HEK293 (cell line): ENCODE measurements at regions not wholly inside any gene's neighbourhood (a gene's known extent, or its start where the extent isn't known, plus 50 kb on each side); places are given as distances from the start of the nearest gene placed in this dataset.

Experiments
- CTCF ChIA-PET: fragments of 350-600 bp; formaldehyde crosslinking; extraction: SDS; loops from one replicate; lab custom pipeline; 2021; ENCODE audit warnings: antibody characterized with exemption; lab: Yijun Ruan, JAX
- POLR2A ChIA-PET: fragments of 300-600 bp; formaldehyde crosslinking; extraction: SDS; loops from one replicate; lab custom pipeline; 2020; ENCODE audit warnings: antibody characterized with exemption, inconsistent platforms; lab: Yijun Ruan, JAX
- H3K27ac ChIP-seq: fragments of 200-500 bp; sonication (Bioruptor generic); 2 replicates; pipeline ENCODE4 v1.5.1; 2014; ENCODE audit warnings: low read depth, low read length, control low read depth, inconsistent platforms; ENCODE audit errors: extremely low read depth
- H3K36me3 ChIP-seq, 2 experiments: fragments of 200-500 bp in 1 of 2; sonication (Bioruptor generic) in 1 of 2; 1 replicate in 1 of 2; 2 replicates in 1 of 2; pipeline ENCODE4 v1.5.1; 2014 to 2017; ENCODE audit warnings: inconsistent platforms in 2 of 2, low read length in 2 of 2; ENCODE audit not compliant: control insufficient read depth in 2 of 2, insufficient read depth in 1 of 2
- H3K4me1 ChIP-seq: fragments of 200-500 bp; sonication (Bioruptor generic); 2 replicates; pipeline ENCODE4 v1.5.1; 2014; ENCODE audit warnings: mild to moderate bottlenecking, low read length, inconsistent platforms; ENCODE audit not compliant: control insufficient read depth, insufficient read depth
- H3K4me3 ChIP-seq: 2 replicates; pipeline ENCODE4 v1.5.1; 2011; ENCODE audit warnings: low read depth, mild to moderate bottlenecking, control low read depth, low read length, moderate library complexity
- H3K9me3 ChIP-seq: fragments of 200-500 bp; sonication (Bioruptor generic); 2 replicates; pipeline ENCODE4 v1.5.1; 2014; ENCODE audit warnings: low read depth, low read length, inconsistent platforms; ENCODE audit not compliant: control insufficient read depth, insufficient read depth
- GLIS2 ChIP-seq: fragments of 450-650 bp; formaldehyde crosslinking; IDR thresholded peaks from 2 replicates; pipeline ENCODE4 v1.5.1; 2016; ENCODE audit warnings: missing biosample characterization, missing genetic modification characterization
- HOXA7 ChIP-seq: sonication (generic); formaldehyde crosslinking; IDR thresholded peaks from 2 replicates; pipeline ENCODE4 v1.8.1; 2022; ENCODE audit warnings: missing genetic modification reagents, borderline replicate concordance
- MYNN ChIP-seq: fragments of 450-650 bp; formaldehyde crosslinking; IDR thresholded peaks from 2 replicates; pipeline ENCODE4 v1.5.1; 2016; ENCODE audit warnings: missing biosample characterization, missing genetic modification characterization, borderline replicate concordance
- OSR2 ChIP-seq: fragments of 450-650 bp; formaldehyde crosslinking; IDR thresholded peaks from 2 replicates; pipeline ENCODE4 v1.5.1; 2016; ENCODE audit warnings: missing biosample characterization, missing genetic modification characterization
- PRDM1 ChIP-seq: fragments of 450-650 bp; formaldehyde crosslinking; IDR thresholded peaks from 2 replicates; pipeline ENCODE4; 2016; ENCODE audit warnings: missing biosample characterization, missing genetic modification characterization
- SCRT1 ChIP-seq: fragments of 450-650 bp; formaldehyde crosslinking; IDR thresholded peaks from 2 replicates; pipeline ENCODE4 v1.5.1; 2016; ENCODE audit warnings: missing biosample characterization, missing genetic modification characterization, borderline replicate concordance
- SCRT2 ChIP-seq: fragments of 450-650 bp; formaldehyde crosslinking; IDR thresholded peaks from 2 replicates; pipeline ENCODE4 v1.5.1; 2016; ENCODE audit warnings: missing biosample characterization, missing genetic modification characterization
- WT1 ChIP-seq: fragments of 450-650 bp; formaldehyde crosslinking; IDR thresholded peaks from 2 replicates; pipeline ENCODE4 v1.5.1; 2016; ENCODE audit warnings: missing biosample characterization, missing genetic modification characterization
- ZBTB17 ChIP-seq: fragments of 450-650 bp; formaldehyde crosslinking; IDR thresholded peaks from 2 replicates; pipeline ENCODE4 v1.5.1; 2016; ENCODE audit warnings: missing biosample characterization, missing genetic modification characterization
- ZEB2 ChIP-seq: fragments of 450-650 bp; formaldehyde crosslinking; IDR thresholded peaks from 2 replicates; pipeline ENCODE4 v1.5.1; 2016; ENCODE audit warnings: missing biosample characterization, missing genetic modification characterization
- ZNF2 ChIP-seq: fragments of 450-650 bp; formaldehyde crosslinking; IDR thresholded peaks from 2 replicates; pipeline ENCODE4 v1.5.1; 2016; ENCODE audit warnings: missing biosample characterization, missing genetic modification characterization
- ZNF324 ChIP-seq: fragments of 450-650 bp; formaldehyde crosslinking; IDR thresholded peaks from 2 replicates; pipeline ENCODE4 v1.5.1; 2016; ENCODE audit warnings: missing biosample characterization, missing genetic modification characterization
- ZNF335 ChIP-seq: fragments of 450-650 bp; formaldehyde crosslinking; conservative IDR thresholded peaks from 2 replicates; pipeline ENCODE4 v1.5.1; 2016; ENCODE audit warnings: missing biosample characterization, missing genetic modification characterization
- ZNF366 ChIP-seq: fragments of 450-650 bp; formaldehyde crosslinking; conservative IDR thresholded peaks from 2 replicates; pipeline ENCODE4 v1.5.1; 2016; ENCODE audit warnings: missing biosample characterization, missing genetic modification characterization
- ZNF391 ChIP-seq: fragments of 450-650 bp; formaldehyde crosslinking; IDR thresholded peaks from 2 replicates; pipeline ENCODE4 v1.5.1; 2016; ENCODE audit warnings: low read depth, missing biosample characterization, missing genetic modification characterization, borderline replicate concordance
- ZNF423 ChIP-seq: fragments of 450-650 bp; formaldehyde crosslinking; IDR thresholded peaks from 2 replicates; pipeline ENCODE4 v1.5.1; 2016; ENCODE audit warnings: missing biosample characterization, missing genetic modification characterization
- ZNF549 ChIP-seq: fragments of 450-650 bp; IDR thresholded peaks from 2 replicates; pipeline ENCODE4 v1.5.1; 2018; ENCODE audit warnings: missing biosample characterization, missing genetic modification characterization, mild to moderate bottlenecking, inconsistent platforms, moderate library complexity
- ZNF600 ChIP-seq: fragments of 450-650 bp; formaldehyde crosslinking; IDR thresholded peaks from 2 replicates; pipeline ENCODE4 v1.5.1; 2016; ENCODE audit warnings: missing biosample characterization, missing genetic modification characterization
- ZNF701 ChIP-seq: fragments of 450-650 bp; formaldehyde crosslinking; IDR thresholded peaks from 2 replicates; pipeline ENCODE4 v1.5.1; 2016; ENCODE audit warnings: missing biosample characterization, missing genetic modification characterization
- ZSCAN23 ChIP-seq: fragments of 450-650 bp; formaldehyde crosslinking; IDR thresholded peaks from 2 replicates; pipeline ENCODE4 v1.5.1; 2016; ENCODE audit warnings: missing biosample characterization, missing genetic modification characterization
- TF ChIP-seq, protein P1 (sequence below): fragments of 450-650 bp; formaldehyde crosslinking; IDR thresholded peaks from 2 replicates; pipeline ENCODE4 v1.5.1; 2016; ENCODE audit warnings: missing biosample characterization, missing genetic modification characterization
- TF ChIP-seq, protein P2 (sequence below): fragments of 450-650 bp; formaldehyde crosslinking; IDR thresholded peaks from 2 replicates; pipeline ENCODE4 v1.5.1; 2016; ENCODE audit warnings: missing biosample characterization, missing genetic modification characterization
- TF ChIP-seq, protein P3 (sequence below): fragments of 450-650 bp; formaldehyde crosslinking; IDR thresholded peaks from 2 replicates; pipeline ENCODE4 v1.5.1; 2016; ENCODE audit warnings: missing biosample characterization, missing genetic modification characterization
- TF ChIP-seq, protein P4 (sequence below): fragments of 450-650 bp; formaldehyde crosslinking; IDR thresholded peaks from 2 replicates; pipeline ENCODE4 v1.5.1; 2017; ENCODE audit warnings: missing biosample characterization, missing genetic modification characterization
- TF ChIP-seq, protein P5 (sequence below): fragments of 450-650 bp; formaldehyde crosslinking; IDR thresholded peaks from 2 replicates; pipeline ENCODE4 v1.5.1; 2016; ENCODE audit warnings: missing biosample characterization, missing genetic modification characterization

DNA sequence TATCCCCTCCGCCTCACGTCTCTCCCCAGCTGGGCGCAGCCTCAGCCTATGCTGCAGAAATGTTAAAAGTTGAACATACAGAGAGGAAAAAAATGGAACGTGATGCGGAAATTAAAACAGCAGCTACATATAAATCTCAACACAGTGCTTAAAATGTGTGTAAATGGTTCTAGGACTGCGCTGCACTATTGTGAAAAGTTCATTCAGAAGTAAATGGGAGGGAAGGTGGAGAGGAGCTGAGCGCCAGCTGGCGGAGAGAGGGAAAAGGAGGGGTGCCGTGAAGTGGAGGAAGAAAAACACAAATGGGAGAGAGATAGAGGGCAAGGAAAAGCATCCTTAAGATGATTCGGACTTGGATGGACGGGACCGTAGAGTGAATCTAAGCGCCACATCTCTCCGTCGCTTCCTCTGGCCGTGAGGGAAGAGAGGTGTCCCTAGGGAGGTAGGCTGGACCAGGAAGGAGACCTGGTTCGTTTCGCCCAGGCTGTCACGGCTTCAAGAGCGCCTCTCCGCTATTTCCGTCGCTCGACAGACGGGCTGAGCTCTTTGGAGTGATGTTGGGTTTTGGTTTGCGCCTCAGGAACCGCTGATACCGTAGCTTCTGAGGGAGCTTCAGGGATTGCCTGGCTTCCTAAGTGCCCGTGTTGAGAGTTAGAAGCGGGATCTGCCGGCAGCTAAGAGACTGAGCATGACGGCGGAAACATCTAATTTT, 113.7 kb downstream of the TRIM27 start (continued):
- no peak for TF ChIP-seq ZNF701 (tag by site-specific recombination)
- peak; percentile 91 for TF ChIP-seq PRDM1
- TF ChIP-seq GLIS2 (tag by site-specific recombination), result no peak
- peak; percentile 98 for TF ChIP-seq ZNF600 (tag by site-specific recombination)
- TF ChIP-seq ZNF366 (tag by site-specific recombination), result peak; percentile 100
- no peak for TF ChIP-seq HOXA7 (CRISPR knock-in tag)
- TF ChIP-seq ZNF391 (tag by site-specific recombination), result peak; percentile 86; the same call in 1 of the 2 replicates
- TF ChIP-seq, protein P1, sequence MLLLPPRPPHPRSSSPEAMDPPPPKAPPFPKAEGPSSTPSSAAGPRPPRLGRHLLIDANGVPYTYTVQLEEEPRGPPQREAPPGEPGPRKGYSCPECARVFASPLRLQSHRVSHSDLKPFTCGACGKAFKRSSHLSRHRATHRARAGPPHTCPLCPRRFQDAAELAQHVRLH (tag by site-specific recombination), result peak; percentile 16; the same call in 1 of the 2 replicates
- TF ChIP-seq, protein P2, sequence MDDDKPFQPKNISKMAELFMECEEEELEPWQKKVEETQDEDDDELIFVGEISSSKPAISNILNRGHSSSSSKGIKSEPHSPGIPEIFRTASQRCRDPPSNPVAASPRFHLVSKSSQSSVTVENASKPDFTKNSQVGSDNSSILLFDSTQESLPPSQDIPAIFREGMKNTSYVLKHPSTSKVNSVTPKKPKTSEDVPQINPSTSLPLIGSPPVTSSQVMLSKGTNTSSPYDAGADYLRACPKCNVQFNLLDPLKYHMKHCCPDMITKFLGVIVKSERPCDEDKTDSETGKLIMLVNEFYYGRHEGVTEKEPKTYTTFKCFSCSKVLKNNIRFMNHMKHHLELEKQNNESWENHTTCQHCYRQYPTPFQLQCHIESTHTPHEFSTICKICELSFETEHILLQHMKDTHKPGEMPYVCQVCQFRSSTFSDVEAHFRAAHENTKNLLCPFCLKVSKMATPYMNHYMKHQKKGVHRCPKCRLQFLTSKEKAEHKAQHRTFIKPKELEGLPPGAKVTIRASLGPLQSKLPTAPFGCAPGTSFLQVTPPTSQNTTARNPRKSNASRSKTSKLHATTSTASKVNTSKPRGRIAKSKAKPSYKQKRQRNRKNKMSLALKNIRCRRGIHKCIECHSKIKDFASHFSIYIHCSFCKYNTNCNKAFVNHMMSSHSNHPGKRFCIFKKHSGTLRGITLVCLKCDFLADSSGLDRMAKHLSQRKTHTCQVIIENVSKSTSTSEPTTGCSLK (tag by site-specific recombination), result no peak
- peak; percentile 67; the same call in 1 of the 2 replicates for TF ChIP-seq ZNF2
- no peak for TF ChIP-seq MYNN (tag by site-specific recombination)
- TF ChIP-seq, protein P3, sequence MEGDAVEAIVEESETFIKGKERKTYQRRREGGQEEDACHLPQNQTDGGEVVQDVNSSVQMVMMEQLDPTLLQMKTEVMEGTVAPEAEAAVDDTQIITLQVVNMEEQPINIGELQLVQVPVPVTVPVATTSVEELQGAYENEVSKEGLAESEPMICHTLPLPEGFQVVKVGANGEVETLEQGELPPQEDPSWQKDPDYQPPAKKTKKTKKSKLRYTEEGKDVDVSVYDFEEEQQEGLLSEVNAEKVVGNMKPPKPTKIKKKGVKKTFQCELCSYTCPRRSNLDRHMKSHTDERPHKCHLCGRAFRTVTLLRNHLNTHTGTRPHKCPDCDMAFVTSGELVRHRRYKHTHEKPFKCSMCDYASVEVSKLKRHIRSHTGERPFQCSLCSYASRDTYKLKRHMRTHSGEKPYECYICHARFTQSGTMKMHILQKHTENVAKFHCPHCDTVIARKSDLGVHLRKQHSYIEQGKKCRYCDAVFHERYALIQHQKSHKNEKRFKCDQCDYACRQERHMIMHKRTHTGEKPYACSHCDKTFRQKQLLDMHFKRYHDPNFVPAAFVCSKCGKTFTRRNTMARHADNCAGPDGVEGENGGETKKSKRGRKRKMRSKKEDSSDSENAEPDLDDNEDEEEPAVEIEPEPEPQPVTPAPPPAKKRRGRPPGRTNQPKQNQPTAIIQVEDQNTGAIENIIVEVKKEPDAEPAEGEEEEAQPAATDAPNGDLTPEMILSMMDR (tag by site-specific recombination), result peak; percentile 95
- TF ChIP-seq OSR2, result peak; percentile 79
- 0 out of 2 replicates have a peak, but pooled peaks have one; percentile 42 for TF ChIP-seq ZNF423 (tag by site-specific recombination)
- 0 out of 2 replicates have a peak, but pooled peaks have one; percentile 60 for TF ChIP-seq ZNF324 (tag by site-specific recombination)
- TF ChIP-seq, protein P4, sequence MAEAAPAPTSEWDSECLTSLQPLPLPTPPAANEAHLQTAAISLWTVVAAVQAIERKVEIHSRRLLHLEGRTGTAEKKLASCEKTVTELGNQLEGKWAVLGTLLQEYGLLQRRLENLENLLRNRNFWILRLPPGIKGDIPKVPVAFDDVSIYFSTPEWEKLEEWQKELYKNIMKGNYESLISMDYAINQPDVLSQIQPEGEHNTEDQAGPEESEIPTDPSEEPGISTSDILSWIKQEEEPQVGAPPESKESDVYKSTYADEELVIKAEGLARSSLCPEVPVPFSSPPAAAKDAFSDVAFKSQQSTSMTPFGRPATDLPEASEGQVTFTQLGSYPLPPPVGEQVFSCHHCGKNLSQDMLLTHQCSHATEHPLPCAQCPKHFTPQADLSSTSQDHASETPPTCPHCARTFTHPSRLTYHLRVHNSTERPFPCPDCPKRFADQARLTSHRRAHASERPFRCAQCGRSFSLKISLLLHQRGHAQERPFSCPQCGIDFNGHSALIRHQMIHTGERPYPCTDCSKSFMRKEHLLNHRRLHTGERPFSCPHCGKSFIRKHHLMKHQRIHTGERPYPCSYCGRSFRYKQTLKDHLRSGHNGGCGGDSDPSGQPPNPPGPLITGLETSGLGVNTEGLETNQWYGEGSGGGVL, result peak; percentile 74

DNA sequence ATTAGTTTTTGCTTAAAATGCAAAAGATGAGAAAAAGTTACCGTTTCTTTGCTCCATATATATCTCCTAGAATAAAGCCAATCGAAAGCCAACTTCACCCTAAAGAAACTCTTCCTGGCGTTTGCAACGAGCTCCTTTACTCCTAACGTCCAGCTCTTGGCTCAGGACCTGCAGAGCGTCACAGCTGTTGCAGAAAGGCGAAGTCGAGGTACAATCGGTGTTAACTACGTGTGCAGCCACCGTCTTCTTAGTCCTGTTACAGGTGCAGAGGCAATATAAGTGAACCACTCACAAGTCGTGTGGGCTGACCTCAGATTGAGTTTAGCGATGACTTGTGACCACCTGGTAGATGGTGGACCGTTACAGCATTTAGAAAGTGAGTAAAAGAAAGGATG, 113.1 kb downstream of the TRIM27 start:
- TF ChIP-seq ZNF324 (tag by site-specific recombination) (no peak), ZEB2 (peak; percentile 6; the same call in 1 of the 2 replicates), ZBTB17 (tag by site-specific recombination) (peak; percentile 54), SCRT2 (tag by site-specific recombination) (peak; percentile 81), WT1 (tag by site-specific recombination) (no peak), ZNF335 (tag by site-specific recombination) (peak; percentile 99), ZSCAN23 (tag by site-specific recombination) (no peak), PRDM1 (peak; percentile 81), ZNF549 (tag by site-specific recombination) (no peak), SCRT1 (peak; percentile 50; the same call in 1 of the 2 replicates)
- TF ChIP-seq, protein P5, sequence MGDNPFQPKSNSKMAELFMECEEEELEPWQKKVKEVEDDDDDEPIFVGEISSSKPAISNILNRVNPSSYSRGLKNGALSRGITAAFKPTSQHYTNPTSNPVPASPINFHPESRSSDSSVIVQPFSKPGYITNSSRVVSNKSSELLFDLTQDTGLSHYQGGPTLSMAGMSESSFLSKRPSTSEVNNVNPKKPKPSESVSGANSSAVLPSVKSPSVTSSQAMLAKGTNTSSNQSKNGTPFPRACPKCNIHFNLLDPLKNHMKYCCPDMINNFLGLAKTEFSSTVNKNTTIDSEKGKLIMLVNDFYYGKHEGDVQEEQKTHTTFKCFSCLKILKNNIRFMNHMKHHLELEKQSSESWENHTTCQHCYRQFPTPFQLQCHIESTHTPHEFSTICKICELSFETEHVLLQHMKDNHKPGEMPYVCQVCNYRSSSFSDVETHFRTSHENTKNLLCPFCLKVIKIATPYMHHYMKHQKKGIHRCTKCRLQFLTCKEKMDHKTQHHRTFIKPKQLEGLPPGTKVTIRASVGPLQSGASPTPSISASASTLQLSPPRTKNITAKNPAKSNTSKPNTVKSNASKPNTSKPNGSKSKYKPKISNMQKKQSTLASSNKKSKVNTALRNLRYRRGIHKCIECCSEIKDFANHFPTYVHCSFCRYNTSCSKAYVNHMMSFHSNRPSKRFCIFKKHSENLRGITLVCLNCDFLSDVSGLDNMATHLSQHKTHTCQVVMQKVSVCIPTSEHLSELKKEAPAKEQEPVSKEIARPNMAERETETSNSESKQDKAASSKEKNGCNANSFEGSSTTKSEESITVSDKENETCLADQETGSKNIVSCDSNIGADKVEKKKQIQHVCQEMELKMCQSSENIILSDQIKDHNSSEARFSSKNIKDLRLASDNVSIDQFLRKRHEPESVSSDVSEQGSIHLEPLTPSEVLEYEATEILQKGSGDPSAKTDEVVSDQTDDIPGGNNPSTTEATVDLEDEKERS, result no peak
- TF ChIP-seq, all 188 proteins: peak for 6
- H3K9me3 ChIP-seq, result no peaks in the 10 kb centered on the region
- peak overlapping the region; percentile 60 for H3K4me3 ChIP-seq
- CTCF ChIA-PET, result interaction anchor here (0.6 to 2.2 kb wide), 16 partner anchors 8 to 314 kb away, joined by 3 to 11 read pairs (median 4); no protein-coding TSS in a partner anchor
- H3K4me1 ChIP-seq, result no peaks in the 10 kb centered on the region
- H3K27ac ChIP-seq, result no peak overlapping the region
- no peaks in the 10 kb centered on the region for H3K36me3 ChIP-seq
- POLR2A ChIA-PET, result interaction anchor here (0.5 to 2.7 kb wide), 5 partner anchors 16 to 175 kb away, joined by 3 to 15 read pairs (median 6); partner anchors contain the start of gene TRIM27
